Activated CD8-positive, alpha-beta memory T cell treated with anti-CD3 and anti-CD28 coated beads, Interleukin-2, amount 50 U/mL, for 48 hours (primary cell): ENCODE measurements at regions not wholly inside any gene's neighbourhood (a gene's known extent, or its start where the extent isn't known, plus 50 kb on each side); places are given as distances from the start of the nearest gene placed in this dataset.

Experiments
- DNase-seq: peaks from one replicate; pipeline ENCODE4 v3.0.0-alpha.2; 2020

DNA sequence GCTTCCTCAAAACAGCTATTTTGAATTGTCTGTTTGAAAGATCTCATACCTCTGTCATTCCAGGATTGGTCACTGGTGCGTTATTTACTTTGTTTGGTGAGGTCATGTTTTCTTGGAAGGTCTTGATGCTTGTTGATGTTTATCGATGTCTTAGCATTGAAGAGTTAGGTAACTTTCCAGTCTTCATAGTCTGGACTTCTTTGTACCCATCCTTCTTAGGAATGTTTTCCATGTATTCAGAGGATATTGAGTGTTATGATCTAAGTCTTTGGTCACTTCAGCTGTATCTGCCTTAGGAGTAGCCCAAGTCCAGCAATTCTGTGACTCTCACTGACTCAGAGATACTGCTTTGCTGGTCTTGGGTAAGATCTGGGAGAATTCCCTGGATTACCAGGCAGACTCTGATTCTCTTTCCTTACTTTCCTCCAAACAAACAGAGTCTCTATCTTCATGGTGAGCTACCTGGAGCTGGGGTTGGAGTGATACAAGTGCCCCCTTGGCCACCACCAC lies 398.6 kb downstream of the ZIC4 start:
- no peak for DNase-seq

DNA sequence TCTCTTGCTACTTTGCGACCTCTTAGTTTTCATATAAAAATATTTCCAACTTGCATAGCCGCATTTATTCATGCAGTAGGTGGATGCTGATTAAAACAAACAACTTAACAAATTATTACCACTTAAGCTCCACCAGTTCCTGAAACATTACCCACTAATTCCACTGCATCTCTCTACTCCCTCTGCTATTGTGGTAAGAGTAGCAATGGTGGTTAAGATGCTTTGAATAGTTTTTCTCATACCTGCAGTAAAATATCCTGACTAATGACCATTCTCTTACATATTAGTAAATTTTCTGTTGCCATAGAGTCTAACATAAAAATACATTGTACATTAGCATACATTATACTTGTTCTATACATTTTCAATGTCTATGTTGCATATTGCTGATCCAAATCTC lies 397.6 kb upstream of the PLSCR5 start:
- DNase-seq, result no peak

DNA sequence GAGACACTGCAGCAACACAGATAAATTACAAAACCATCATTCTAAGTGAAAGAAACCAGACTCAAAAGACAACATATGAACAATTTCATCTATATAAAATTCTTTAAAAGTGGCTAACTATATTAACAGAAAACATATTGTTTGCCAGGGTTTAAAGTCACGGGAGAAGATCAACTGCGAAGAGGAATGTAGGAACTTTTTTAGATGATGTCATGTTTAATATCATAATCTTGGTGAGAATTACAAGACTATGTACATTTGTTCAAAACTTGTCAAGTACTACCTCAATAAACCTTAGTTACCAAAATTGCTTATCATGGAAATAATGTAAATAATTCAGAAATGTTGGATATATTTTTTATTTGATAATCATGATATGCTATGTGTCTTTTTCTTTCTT lies 395.1 kb upstream of the PLSCR5 start:
- no peak for DNase-seq

DNA sequence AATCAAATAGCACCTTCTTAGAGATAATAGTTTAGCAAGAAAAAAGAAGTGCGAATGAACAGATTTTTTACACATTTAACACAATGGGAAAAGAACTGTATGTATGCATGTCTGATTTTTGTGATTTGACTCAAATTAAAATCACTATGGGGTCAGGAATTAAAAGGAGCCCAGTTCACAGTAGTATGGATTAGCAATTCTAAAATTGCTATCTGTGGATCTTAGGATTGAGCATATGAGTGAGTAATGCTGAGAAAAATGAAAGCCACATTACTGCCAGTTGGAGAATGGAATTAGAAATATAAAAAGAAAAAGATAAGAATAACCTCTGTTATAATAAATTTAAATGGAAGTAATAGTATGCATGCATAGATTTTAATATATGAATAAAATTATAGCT lies 386.8 kb upstream of the PLSCR5 start:
- no peak for DNase-seq

DNA sequence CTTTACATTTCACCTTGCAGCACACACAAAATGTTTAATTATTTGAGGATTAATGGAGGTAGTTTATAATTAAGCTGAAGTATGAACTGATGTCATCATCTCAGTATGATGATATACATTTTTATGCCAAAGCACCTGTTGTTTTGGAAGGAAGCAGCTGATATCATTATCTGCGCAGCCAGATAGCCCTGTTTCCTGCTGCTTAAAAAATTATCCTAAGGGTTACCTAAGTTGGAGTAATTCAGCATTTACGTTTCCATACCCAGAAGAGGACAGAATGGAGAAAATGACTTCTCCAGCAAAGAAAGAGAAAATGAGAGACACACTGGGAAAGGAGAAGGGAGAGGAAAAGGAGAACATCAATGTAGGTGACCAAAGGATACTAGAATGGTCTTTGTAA lies 370.3 kb upstream of the PLSCR5 start:
- DNase-seq, result no peak

DNA sequence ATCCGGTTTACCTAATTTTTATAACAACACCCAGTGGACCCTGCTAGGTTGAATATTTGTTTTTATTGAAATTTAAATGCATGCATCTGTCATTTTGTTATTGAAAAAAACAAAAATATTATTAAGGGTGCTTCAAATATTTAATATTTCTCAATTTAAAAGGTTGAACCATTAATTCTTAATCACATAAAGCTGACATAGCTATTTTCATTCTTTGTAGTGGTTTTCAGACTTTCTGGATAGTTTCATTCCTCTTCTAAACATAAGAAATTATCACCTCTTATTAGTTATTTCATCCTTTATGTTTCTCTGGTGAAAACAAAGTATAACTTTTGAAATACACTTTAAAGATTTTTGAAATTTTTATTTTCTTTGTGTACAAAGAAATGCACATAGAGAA lies 369.9 kb upstream of the PLSCR5 start:
- DNase-seq, result no peak

DNA sequence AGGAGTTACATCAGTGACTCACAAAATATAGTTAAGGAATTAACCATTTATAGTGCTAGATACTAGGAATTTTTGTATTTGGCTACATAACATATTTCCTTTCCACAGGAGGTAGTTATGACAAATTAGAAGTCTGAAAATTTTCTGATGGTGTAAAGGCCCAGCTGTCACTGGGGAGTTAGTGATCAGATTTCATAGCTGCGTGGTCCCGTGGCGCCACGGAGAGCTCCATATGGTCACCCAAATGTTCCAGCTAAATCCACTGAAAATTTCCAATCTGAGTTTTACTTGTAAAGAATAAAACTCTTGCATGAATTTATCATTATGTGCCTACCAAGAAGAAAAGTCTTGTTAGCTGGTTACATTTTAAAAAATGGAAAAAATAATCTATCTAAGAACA lies 368.9 kb upstream of the PLSCR5 start:
- DNase-seq, result no peak

DNA sequence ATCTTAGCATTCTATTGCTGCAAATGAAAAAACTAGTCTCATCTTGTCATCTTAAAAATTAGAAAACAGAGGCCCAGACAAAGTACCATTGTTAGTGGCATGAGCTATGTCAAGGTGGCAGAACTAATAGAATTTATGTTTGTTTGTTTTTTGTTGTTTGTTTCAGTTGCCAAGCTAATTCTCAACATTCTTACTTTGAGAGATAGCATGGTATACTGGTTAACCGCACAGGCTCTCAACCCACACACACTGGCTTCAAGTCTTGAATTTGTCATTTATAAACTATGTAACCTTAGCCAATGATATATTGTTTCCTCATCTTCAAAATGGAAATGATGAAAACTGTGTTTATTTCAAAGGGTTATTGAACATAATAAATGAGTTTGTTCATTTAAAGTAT lies 367.6 kb upstream of the PLSCR5 start:
- no peak for DNase-seq

DNA sequence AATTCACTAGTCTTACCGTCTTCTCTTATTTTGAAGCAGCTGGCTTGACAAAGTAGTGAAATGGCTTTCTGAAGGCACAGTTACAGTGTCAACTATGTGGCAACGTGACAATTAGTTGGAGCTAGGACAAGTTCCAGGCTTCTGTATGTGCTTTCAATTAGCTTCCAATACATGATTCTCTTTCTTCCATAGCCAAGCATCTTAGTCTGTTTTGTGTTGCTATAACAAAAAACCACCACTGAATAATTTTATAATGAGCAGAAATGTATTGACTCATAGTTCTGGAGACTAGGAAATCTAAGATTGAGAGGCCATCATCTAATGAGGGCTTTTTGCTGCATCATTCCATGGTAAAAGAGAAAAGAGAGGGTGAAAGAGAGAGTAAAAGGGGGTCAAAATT lies 365.1 kb upstream of the PLSCR5 start:
- no peak for DNase-seq

DNA sequence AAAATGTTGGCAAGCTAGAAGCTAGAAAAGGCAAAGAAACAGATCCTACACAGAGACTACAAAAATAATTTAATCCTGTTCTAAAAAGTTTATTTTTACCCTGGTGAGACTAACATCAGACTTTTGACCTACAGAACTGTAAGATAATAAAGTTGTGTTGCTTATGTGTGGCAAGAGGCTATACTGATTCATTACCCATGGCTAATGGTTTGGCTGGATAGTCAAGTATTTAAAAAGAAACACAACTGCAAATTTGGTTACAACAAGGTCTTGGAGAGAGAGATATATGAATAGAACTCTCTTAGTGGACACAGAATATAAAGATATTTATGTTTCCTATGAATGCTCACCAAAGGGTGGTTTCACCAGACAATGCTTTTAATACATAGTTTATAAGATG lies 364.2 kb upstream of the PLSCR5 start:
- DNase-seq, result no peak

DNA sequence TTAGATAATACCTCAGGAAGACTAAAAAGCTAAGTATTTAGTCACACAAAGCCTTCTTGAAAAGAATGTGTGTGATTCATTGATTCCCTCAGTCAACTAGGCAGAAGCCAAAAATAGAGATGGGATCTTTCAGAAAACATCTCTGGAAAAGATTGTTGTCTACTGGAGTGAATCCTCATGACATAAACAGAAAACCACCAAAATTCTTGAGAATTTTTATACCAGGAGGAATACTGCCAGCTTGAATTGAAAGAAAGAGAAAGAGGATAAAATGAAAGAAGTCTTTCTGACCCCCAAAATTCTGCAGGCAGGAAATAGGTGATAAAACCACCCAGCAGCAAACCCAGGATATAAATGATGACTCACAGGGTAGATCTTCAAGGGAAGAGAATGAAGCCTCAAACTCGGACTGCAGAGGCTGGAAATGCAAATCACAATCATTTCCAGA lies 363.1 kb upstream of the PLSCR5 start:
- no peak for DNase-seq

DNA sequence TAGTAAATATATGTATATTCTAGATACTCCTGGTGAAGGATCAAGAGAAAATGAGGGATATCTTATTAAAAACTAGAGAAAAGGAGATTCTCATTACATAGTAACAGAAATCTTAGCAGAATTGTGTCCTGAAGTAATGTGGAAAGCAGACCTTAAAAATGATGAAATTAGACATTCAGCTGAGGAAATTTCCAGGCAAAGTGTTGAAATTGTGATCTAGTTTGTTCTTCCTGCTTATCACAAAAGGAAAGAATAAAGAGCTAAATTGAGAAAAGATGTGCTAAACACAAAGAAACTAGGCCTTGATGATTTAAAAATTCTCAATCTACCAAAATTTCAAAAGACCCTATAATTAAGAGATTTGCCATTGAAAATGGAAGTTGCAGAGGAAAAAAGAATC lies 362.6 kb upstream of the PLSCR5 start:
- no peak for DNase-seq

DNA sequence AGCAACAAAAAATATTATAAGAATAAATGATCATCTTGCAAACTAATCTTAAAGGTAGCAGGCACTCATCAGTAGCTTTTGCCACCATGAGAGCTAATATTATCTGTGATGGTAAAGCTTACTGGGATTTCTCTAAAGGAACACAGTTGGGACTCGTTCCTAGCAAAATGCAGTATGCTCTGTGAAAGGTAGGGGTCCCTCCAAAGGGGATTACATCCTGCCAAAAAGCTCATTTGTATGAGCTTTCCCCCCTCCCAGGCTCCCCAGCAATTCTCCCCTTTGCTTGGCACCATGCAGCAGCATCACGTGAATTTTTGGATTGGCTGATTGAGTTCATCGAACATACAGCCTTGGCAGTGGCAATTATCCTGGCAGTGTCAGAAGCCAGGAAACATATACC lies 361.0 kb upstream of the PLSCR5 start:
- no peak for DNase-seq

DNA sequence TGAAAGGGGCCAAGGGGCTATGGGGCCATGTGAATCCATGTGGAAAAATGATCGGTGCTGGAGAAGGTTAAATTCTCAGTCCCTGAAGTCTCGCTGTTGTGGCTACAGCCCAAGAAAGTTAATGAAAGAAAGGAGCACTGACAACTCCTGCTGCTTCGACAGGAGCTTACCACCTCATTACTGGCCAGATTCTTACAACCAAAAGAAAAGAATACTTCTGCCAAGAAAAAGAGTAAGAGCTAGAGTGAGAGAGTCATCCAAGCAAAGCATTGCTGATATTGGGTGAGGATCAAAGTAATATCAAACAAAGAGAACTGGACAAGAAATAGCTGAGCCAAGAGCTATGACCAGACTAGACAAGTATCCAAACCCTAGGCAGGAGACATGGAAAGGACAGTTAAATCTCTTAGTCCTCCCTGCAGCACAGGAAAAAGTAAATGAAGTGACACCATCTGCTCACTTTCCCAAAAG lies 348.4 kb upstream of the PLSCR5 start:
- DNase-seq, result no peak

DNA sequence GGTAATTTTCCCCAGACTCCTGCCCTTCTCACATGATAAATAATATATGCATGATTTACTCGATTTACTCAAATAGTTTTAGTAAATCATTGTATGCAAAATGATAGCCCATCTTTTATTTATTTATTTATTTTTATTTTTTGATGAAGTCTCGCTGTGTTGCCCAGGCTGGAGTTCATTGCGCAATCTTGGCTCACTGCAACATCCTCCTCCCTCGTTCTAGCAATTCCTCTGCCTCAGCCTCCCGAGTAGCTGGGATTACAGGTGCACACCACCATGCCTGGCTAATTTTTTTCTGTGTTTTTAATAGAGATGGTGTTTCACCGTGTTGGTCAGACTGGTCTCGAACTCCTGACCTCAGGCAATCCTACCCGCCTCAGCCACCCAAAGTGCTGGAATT lies 343.8 kb upstream of the PLSCR5 start:
- DNase-seq, result no peak

DNA sequence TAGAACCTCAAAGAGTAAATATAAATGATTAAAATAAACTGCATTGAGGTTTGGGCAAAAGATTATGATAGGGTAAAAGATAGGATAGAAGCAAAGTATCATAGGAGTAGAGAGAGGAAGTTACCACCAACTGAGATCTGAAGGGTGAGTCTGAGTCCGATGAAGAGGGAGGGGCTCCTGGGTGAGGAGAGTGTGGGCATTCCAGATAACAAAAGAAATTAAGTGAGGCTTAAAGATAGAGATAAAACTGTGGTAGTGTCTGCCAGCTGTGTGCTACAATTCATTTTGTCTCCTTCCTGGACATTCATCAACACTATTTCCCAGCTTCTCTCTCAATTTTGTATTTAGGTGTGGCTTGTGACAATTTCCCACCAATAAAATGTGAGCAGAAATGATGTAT lies 343.0 kb upstream of the PLSCR5 start:
- no peak for DNase-seq

DNA sequence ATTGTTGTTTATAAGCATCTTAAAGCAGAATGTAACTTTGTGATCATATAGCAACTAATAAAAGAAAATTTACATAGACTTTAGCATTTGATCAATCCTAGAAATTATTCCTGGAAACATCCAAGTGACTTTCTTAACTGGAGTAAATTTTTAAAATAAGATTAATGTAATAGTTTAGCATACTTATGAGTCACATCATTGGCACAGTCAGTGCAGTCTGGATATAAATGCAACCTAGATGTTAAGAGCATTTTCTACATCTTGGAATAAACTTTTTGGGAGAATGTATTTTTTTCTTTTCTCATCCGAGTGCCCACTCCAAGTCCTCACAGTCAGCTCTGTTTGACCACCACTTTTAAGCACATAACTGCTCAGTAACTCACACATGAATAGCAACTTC lies 324.6 kb upstream of the PLSCR5 start:
- DNase-seq, result no peak

DNA sequence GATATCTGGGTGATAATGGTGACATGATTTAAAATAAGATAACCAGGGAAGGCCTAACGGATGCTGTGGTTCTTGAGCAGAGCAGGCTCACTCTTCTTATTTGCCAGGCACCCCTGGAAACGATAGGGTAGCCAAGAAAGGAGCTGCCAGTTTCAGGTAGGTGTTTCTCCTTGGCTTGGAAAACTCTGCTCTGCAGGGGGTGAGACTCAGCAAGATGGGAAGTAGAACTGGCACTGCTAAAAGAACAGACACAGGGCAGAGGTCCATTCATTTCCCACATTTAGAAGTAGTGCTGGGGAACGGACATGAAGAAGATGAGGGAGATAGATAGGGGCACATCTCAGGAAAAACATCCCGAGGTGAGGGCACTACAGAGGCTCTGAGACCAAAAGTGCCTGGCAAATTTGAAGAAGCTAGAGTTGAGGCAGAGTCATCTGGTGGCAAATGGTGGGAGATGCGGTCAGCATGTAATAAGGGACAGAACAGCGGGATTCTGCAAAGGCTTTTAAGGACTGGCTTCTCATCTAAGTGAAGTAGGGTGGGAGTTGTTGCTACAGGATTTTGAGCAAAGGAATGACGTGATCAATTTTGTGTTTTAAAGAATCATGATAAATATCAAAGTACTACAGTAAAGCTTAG lies 323.4 kb upstream of the PLSCR5 start:
- DNase-seq, result no peak

DNA sequence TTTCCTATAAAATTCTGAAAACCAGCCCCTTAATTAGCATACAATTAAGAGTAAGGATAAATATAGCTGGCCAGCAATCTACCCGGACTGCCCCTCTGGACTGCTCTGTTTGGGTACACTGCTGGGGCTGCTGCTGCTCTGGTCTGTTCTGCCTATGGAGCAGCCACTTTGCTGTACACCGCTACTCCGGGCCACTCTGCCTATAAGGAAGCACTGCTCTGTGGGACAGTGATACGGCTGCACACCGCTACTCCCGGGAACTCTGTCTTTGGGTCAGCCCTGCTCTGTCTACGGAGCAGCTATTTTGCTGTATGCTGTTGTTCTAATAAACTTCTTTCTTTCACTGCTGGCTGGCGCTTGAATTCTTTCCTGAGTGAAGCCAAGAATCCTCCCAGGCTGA lies 316.5 kb upstream of the PLSCR5 start:
- DNase-seq, result no peak

DNA sequence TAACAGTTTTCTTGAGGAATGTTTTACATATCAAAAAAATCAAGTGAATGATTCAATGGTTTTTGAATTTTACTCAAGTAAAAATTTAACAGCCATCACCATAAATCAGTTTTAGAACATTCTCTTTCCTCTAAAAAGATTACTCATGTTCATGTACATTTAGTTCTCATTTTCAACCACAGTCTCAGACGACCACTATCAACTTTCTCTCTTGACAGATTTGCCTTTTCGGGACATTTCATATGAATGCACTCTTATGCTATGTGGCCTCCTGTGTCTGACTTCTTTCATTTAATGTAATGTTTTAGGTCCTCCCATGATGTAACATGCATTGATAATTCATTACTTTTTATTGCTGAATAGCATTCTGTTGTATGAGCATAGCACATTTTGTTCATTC lies 309.3 kb upstream of the PLSCR5 start:
- no peak for DNase-seq

DNA sequence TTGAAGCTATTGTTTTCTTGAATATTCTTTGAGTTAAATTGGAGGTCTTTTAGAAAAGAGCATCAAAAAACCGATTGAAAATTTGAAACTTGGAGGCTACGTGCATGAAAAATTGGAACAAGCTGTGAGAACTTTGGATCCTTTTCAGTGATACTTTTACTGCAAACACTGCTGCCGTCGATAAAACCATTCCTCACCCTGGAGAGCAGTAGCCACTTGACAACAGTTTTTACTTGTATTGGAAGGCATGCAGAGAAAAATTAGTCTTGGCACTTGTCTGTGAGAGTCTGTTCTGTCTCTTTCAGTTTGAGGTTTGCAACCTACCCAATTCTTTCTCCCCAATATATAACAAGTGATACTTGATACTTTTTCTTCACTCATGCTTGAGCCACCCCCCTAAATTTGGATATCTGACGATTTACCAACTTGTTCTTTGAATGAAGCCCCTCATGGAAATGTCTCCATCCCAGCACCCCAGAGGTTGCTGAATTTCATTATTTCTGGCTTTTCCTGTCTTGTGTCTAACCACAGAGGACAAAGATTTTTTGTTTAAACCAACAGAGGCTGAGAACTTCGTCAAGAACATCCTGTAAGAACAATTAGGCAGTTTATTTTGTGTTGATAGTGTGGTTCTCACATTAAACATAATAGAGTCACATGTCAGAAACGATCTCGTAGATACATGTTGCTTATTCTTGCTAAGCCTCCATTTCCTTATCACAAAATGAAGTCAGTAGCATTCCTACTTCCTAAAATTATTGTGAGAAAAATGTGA lies 307.3 kb upstream of the PLSCR5 start:
- no peak for DNase-seq

DNA sequence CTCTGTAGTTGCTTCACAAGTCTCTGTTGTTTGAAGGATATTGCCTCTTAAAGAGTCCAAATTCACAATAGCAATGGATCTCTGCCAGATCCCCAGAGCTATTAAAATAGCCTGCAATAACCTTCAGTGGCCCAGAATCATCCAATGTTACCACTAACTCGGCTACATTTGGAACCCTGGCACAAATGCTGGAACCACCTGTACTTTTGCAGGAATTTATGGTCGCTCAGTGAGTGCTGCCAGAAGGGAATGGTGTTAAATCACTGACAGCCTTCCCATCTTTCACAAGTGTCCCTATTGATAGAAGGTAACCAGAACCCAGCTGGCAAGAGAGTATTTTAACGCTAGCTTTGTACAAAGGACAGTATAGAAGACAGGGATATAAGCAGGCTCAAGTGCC lies 298.8 kb upstream of the PLSCR5 start:
- no peak for DNase-seq

DNA sequence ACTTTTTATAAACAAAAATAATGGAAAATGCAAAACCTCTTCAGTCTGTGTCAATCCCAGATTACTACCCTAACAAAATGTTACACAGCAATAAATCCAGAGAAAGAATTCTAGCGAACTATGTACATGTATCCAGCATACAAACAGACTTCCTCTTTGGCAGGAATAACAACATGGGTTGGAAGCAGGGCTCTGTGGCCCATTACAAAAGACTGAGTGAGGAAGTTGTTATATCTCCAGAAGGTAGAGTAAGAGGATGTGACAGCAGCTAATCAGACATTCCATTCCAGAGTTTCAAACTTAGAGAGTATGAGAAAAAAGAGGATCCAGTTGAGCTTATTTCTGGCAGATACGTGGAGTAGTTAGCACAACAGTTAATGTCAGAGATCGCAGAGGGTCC lies 294.0 kb upstream of the PLSCR5 start:
- DNase-seq, result no peak

DNA sequence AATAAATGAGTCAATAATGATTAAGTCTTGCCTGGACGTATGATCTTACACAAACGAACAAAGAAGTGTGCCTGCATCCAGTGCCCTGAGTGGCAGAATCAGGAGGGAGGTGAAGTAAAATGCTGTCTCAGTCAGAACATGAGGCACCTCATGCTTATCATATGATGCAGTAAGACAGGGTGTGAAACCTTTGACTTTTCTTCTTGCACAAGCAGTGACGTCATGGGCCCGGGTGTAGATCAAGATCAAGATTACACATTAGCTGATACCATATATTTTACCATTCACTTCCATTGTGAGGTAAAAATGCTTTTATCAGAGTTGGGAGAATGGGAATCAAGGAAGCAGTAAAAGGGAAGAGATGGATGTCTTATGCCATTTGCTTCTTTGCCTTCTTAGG lies 291.6 kb upstream of the PLSCR5 start:
- no peak for DNase-seq
